ENCODE measurements at regions not wholly inside any gene's neighbourhood (a gene's known extent, or its start where the extent isn't known, plus 50 kb on each side); places are given as distances from the start of the nearest gene placed in this dataset.

DNA sequence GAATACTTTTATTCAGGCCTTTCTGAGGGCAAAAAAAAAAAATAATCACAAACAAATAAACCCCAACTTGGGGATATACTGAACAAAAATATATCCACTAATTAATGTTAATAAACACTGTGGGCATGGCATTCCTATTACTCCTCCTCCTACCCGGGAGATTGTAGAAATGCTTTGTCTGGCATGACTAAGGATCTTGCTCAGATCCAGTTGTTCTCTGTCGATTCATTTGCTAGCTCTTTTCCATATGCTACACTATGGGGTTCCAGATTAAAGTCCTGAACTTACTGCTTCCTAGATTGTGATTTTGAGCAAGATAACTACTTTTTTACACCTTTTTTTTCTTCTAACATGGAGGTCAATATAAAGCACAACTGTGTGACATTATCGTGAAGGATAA lies 102.2 kb upstream of the PRR16 start:
- no peak overlapping the region for H3K27ac ChIP-seq
- intact Hi-C loops (cut with DNase I), result no loop called here
- no peak overlapping the region for H3K4me3 ChIP-seq
- ATAC-seq (no peak), DNase-seq (no peak)
- TF ChIP-seq, protein P1, sequence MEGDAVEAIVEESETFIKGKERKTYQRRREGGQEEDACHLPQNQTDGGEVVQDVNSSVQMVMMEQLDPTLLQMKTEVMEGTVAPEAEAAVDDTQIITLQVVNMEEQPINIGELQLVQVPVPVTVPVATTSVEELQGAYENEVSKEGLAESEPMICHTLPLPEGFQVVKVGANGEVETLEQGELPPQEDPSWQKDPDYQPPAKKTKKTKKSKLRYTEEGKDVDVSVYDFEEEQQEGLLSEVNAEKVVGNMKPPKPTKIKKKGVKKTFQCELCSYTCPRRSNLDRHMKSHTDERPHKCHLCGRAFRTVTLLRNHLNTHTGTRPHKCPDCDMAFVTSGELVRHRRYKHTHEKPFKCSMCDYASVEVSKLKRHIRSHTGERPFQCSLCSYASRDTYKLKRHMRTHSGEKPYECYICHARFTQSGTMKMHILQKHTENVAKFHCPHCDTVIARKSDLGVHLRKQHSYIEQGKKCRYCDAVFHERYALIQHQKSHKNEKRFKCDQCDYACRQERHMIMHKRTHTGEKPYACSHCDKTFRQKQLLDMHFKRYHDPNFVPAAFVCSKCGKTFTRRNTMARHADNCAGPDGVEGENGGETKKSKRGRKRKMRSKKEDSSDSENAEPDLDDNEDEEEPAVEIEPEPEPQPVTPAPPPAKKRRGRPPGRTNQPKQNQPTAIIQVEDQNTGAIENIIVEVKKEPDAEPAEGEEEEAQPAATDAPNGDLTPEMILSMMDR (IDR thresholded peaks at IDR 0.05), result no peak
- no peaks in the 10 kb centered on the region for H3K9me3 ChIP-seq
- no peaks in the 10 kb centered on the region for H3K36me3 ChIP-seq
- H3K27me3 ChIP-seq, result no peaks in the 10 kb centered on the region
- H3K4me1 ChIP-seq, result no peaks in the 10 kb centered on the region

DNA sequence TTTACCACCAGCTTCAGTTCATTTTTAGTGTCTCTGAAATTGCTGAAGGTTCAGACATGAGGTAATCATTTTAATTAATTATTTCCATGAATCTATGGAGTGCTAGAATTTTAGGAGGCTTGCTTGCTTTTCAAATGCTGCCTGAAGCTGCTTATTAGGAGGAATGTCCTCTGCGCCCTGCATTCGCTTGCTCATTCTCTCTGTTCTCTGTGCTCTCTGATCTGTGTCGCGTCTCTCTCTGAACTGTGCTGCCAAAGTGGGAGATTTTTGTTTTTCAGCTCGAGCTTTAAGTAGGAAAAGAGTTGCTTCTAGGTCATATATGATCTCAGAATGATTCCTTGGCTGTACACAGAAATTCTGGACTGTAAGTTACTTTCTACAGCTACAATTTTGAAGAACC lies 101.7 kb upstream of the PRR16 start:
- H3K4me3 ChIP-seq, result no peak overlapping the region
- H3K9me3 ChIP-seq, result no peaks in the 10 kb centered on the region
- DNase-seq (no peak), ATAC-seq (no peak)
- intact Hi-C loops (cut with DNase I), result no loop called here
- H3K27me3 ChIP-seq, result no peaks in the 10 kb centered on the region
- no peak overlapping the region for H3K27ac ChIP-seq
- TF ChIP-seq, protein P1 (IDR thresholded peaks at IDR 0.05), result no peak
- H3K4me1 ChIP-seq, result no peaks in the 10 kb centered on the region
- H3K36me3 ChIP-seq, result no peaks in the 10 kb centered on the region

DNA sequence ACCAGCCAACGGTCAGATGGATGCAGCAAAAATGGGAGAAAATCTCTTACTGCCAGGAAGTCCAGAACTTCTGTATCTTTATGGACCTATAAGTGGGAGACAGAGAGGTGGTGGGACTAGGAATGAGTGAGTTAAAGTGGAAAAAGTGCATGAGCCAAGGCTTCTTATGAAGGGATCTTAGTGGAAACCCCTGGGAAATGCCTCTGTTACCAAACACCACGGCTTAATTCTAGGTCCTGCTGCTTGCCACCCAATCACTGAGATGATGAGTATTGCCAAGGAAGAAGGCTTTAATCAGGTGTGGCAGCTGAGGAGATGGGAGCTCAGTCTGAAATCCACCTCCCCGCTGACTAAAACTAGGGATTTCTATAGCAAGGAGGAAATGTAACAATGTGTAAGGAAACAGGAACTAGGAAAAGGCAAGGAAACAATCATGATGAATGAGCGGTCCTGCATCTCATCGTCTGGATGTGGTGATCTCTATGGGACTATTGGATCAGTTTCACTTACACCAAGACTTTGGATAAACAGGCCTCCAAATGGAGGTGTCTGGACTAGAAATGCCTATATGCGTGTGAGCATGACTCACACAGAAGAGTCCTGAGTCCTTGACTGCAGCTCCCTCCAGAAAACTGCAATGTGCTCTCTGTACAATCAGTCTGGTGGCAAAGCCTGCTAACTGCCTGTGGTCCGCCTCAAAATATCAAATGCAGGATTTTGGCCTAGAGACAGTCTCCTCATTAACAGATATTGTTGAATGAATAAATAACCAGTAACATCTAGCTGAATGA lies 98.2 kb upstream of the PRR16 start:
- no peak for ATAC-seq
- TF ChIP-seq, protein P1 (IDR thresholded peaks at IDR 0.05), result no peak

DNA sequence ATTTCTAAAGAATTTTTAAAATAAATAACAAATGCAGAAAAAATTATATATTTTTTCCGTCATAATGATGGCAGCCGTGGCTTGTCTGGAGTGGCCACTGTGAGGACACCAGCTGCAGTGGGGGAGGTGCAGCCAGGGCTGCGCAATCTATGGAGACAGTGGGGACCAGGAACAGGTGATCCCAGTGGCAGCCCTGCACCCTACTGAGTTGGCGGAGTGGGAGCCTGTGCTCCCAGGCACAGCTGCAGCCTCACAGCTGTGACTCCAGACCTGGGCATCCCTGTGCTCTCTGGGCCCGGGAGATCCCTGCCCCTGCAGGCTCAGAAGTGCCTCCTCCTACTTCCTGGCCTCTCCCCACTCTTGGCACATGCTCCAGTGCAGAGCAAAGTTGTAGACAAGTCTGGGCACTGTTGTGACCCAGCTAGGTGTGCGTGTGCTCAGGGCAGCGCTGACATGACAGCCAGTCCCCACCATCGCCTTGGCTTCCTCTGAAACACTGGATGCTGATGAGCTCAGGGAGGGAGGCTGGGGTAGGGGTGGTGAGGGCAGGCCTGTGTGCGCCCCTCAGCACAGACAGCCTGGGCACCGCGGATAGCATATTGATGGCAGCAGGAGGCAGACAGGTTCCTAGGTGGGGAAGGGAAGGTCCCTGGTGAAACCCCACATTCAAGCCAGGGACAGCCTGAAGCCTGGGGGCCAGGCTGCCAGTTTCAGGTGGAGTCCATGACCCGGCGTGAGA lies 96.0 kb upstream of the PRR16 start:
- H3K27me3 ChIP-seq, result no peaks in the 10 kb centered on the region
- H3K27ac ChIP-seq, result no peak overlapping the region
- no peaks in the 10 kb centered on the region for H3K9me3 ChIP-seq
- no peak overlapping the region for H3K4me3 ChIP-seq
- no peaks in the 10 kb centered on the region for H3K4me1 ChIP-seq
- intact Hi-C loops (cut with DNase I), result no loop called here
- no peaks in the 10 kb centered on the region for H3K36me3 ChIP-seq
- TF ChIP-seq, protein P1 (IDR thresholded peaks at IDR 0.05), result no peak
- no peak for DNase-seq
- peak; percentile 35 for ATAC-seq

More for the DNA sequence above, 98.2 kb upstream of the PRR16 start:
- intact Hi-C loops (cut with DNase I), result no loop called here
- Histone ChIP-seq H3K27ac (no peak overlapping the region), H3K27me3 (no peaks in the 10 kb centered on the region), H3K36me3 (no peaks in the 10 kb centered on the region), H3K9me3 (no peaks in the 10 kb centered on the region), H3K4me1 (no peaks in the 10 kb centered on the region), H3K4me3 (no peak overlapping the region)
- no peak for DNase-seq

DNA sequence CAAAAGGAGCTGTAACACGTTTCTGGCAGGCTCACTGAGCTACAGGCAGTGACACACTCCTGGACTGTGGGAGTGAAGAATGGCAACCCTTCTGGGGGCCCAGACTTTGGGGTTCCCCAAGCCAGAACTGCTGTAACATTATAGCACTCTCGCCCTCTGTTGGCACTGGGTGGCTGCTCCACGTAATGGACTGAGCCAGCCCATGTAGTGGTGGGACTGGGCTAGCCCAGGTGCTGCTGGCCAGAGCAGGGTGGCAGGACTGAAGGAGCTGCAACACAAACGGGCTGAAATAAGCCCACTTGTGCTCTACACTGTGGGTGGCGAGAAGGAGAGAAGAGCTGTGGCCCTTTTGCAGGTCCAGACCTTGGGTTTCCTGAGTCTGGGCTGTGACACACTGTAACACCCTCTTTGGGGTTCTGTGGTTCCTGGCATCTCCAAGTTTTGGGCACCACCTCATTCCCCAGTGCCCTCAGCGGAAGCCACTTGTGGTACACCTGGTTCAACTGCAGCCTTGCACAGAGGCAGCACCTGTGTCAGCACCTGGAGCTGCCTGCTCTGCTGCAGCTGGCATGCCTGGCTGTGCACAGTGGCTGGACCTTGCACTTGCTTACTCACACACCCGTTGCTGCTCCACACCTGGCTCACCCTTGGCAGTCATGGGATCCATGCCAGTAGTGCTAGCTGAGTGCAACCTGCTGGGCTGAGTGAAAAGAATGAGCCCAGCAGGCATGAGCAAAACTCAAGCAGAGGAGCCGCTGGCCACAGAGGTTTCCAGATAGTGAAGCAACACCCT lies 95.0 kb upstream of the PRR16 start:
- H3K27ac ChIP-seq, result no peak overlapping the region
- no peaks in the 10 kb centered on the region for H3K9me3 ChIP-seq
- no peaks in the 10 kb centered on the region for H3K27me3 ChIP-seq
- no peak overlapping the region for H3K4me3 ChIP-seq
- no peaks in the 10 kb centered on the region for H3K4me1 ChIP-seq
- peak; percentile 41 for ATAC-seq
- intact Hi-C loops (cut with DNase I), result no loop called here
- TF ChIP-seq, protein P1 (IDR thresholded peaks at IDR 0.05), result no peak
- DNase-seq, result no peak
- no peaks in the 10 kb centered on the region for H3K36me3 ChIP-seq

Data from upper lobe of right lung (tissue), 1 donor.